ENCODE measurements at regions not wholly inside any gene's neighbourhood (a gene's known extent, or its start where the extent isn't known, plus 50 kb on each side); places are given as distances from the start of the nearest gene placed in this dataset.

DNA sequence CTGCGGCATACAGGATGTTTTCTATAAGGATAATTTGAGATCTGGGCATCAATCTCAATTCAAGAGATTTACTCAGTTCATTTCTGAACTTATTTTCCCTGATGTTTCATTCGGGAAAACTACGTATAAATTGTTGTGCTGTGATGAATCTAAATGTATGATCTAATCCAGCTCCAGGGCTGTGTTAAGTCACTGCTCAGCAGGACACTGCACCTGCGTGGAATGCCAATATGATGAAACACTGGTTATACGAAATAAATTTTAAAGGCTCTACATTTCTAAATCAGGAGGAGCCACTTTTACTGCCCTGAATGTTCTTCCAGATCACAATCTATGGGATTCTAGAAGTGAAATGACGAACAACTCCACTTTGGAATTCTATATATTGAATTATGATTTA, 259.0 kb downstream of the HNMT start:
- TF ChIP-seq, protein P1, sequence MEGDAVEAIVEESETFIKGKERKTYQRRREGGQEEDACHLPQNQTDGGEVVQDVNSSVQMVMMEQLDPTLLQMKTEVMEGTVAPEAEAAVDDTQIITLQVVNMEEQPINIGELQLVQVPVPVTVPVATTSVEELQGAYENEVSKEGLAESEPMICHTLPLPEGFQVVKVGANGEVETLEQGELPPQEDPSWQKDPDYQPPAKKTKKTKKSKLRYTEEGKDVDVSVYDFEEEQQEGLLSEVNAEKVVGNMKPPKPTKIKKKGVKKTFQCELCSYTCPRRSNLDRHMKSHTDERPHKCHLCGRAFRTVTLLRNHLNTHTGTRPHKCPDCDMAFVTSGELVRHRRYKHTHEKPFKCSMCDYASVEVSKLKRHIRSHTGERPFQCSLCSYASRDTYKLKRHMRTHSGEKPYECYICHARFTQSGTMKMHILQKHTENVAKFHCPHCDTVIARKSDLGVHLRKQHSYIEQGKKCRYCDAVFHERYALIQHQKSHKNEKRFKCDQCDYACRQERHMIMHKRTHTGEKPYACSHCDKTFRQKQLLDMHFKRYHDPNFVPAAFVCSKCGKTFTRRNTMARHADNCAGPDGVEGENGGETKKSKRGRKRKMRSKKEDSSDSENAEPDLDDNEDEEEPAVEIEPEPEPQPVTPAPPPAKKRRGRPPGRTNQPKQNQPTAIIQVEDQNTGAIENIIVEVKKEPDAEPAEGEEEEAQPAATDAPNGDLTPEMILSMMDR (IDR thresholded peaks at IDR 0.05), result no peak
- TF ChIP-seq POLR2AphosphoS5 (IDR thresholded peaks at IDR 0.05) (no peak), POLR2A (IDR thresholded peaks at IDR 0.05) (no peak)

Data from transverse colon (tissue), 4 donors.